Fibroblast of mammary gland (primary cell): ENCODE measurements at regions not wholly inside any gene's neighbourhood (a gene's known extent, or its start where the extent isn't known, plus 50 kb on each side); places are given as distances from the start of the nearest gene placed in this dataset.
A peak's percentile ranks its signal among the peaks of the same experiment; 100 is the strongest.
"Not testable (repeated sequence)": the region's sequence is repeated elsewhere in the genome, so short reads cannot be mapped to it uniquely, and the experiment has no call there.

ENCODE experiments used
- DNase-seq: peaks from one replicate; pipeline ENCODE4 v3.0.0-alpha.2; 2010; ENCODE audit warnings: low read depth
- H3K4me3 ChIP-seq: 2 replicates; pipeline ENCODE4 v1.5.1; 2011; ENCODE audit warnings: low read depth, mild to moderate bottlenecking, low read length, moderate library complexity; ENCODE audit not compliant: control insufficient read depth
- TF ChIP-seq, protein P1 (sequence below): conservative IDR thresholded peaks from 2 replicates; pipeline ENCODE4 v1.5.1; 2011; ENCODE audit warnings: low read depth, low read length, inconsistent platforms; ENCODE audit not compliant: control insufficient read depth, insufficient read depth

DNA sequence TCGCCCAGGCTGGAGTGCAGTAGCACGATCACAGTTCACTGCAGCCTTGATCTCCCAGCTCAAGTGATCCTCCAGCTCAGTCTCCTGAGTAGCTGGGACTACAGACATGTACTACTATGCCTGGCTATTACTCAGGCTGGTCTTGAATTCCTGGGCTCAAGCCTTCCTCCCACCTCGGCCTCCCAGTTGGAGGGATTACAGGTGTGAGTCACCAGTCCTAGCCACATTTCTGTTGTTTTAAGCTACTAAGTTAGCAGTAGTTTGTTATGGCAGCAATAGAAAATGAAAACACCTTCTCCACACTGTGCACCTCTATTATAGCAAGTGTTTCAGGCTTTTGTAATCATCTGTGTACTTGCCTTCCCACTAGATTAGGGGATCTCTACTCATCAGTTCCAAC lies 588.9 kb upstream of the TLE4 start:
- DNase-seq, result peak; percentile 19
- TF ChIP-seq, protein P1, sequence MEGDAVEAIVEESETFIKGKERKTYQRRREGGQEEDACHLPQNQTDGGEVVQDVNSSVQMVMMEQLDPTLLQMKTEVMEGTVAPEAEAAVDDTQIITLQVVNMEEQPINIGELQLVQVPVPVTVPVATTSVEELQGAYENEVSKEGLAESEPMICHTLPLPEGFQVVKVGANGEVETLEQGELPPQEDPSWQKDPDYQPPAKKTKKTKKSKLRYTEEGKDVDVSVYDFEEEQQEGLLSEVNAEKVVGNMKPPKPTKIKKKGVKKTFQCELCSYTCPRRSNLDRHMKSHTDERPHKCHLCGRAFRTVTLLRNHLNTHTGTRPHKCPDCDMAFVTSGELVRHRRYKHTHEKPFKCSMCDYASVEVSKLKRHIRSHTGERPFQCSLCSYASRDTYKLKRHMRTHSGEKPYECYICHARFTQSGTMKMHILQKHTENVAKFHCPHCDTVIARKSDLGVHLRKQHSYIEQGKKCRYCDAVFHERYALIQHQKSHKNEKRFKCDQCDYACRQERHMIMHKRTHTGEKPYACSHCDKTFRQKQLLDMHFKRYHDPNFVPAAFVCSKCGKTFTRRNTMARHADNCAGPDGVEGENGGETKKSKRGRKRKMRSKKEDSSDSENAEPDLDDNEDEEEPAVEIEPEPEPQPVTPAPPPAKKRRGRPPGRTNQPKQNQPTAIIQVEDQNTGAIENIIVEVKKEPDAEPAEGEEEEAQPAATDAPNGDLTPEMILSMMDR, result no peak
- no peak overlapping the region for H3K4me3 ChIP-seq

DNA sequence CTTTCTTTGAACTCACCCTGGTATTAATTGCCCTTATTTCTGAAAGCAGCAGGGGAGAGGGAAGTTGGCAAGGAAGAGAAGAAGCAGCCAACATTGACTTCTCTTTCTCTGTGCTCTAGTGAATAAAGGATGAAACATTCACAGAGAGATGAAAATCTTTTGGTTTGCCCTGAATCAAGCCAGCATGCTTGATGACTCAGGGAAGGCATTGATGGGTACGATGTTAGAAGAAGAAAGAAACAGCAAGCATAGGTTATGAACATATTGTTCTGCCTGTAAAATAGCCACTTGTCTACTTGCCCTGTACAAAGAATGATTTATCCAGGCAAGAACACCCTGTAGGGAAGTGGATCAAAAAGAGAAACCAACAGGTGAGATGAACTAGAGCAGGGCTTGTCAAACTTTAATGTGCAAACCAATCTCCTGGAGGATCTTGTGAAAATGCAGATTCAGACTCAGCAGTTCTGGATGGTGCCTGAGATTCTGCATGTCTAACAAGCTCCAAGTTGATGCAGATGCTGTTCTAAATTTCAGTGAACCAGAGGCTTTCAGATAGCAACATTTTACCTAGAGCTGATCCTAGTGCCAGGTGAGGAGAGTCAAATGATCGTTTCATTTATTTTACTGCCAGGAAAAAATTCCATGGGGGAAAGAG lies 586.6 kb upstream of the TLE4 start:
- TF ChIP-seq, protein P1, result no peak
- no peak for DNase-seq
- no peak overlapping the region for H3K4me3 ChIP-seq

DNA sequence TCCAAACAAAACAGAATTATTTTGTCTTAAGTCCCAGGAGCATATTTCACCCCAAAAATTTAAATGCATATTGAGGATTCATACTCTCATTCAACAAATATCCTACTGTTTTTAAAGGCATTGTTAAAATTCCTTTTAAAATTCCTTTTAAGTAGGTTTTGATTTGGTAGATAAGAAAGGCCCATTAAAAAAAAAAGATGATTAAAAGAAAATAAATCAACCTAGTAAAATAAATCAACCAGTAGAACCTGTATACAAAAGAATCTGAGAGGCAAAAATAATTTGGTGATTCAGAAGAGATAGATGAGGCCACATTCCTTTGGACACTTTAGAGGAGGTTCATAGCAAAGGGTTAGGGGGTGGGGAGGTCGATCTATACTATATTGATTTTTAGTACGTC lies 585.3 kb upstream of the TLE4 start:
- no peak for DNase-seq
- TF ChIP-seq, protein P1, result no peak

DNA sequence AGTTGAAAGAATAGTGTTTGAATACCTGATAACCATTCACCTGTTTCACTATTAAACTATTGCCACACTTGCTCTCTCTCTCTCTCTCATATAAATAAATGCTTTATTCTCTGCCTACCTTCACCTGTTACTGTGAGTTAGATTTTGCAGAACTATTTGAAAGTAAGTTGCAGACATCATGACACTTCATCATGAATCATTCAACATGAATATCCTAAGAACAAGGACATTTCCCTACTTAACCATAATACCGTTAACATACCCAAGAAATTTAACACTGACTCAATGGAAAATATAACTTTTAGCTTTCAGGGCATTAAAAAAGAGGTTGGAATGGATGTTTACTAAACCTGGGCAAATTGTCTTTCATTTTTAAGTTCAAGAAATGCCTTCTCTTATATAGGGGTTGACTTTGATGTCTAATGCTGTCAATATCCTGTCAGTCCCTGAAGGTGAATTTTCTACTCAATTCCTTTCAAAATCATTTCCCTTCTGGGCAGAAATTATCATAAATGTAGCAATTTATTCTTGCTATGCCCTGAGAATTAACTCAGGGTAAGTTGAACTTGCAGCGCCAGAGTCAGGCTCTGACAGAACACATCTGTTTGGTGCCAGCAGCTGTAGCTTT lies 582.6 kb upstream of the TLE4 start:
- no peak overlapping the region for H3K4me3 ChIP-seq
- TF ChIP-seq, protein P1, result no peak
- no peak for DNase-seq

More for the DNA sequence above, 585.3 kb upstream of the TLE4 start:
- H3K4me3 ChIP-seq, result no peak overlapping the region

DNA sequence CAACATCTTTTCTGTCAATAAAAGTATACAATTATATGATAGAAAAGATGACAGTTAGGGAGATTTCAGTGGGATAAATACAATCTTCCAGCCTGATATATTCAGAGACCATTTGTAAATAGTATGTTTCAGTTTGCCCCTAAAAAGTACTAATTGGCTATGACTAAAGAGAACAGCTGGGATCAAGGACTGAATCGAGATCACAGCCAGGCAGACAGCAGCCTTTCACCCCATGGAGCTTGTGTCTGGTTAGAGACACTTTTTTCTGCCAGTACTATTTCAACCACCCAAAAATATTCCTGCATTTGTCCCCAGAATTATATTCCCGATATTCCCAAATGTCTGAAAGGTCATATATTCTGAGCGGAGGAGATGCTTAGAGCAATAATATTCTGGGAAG lies 577.3 kb upstream of the TLE4 start:
- H3K4me3 ChIP-seq, result no peak overlapping the region
- DNase-seq, result no peak
- TF ChIP-seq, protein P1, result no peak

DNA sequence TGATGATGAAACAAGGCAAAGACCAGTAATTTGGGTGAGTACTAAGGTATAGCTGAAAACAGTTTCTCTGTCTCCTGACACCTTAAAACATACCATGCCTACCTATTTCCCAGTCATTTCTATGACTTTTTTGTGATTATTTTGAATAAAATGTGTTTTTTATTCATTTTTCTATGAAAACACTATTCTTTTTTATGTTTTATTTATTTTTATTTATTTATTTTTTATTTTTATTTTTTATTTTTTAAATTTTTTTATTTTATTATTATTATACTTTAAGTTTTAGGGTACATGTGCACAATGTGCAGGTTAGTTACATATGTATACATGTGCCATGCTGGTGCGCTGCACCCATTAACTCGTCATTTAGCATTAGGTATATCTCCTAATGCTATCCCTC lies 576.8 kb upstream of the TLE4 start:
- DNase-seq, H3K4me3 ChIP-seq: not testable (repeated sequence)

DNA sequence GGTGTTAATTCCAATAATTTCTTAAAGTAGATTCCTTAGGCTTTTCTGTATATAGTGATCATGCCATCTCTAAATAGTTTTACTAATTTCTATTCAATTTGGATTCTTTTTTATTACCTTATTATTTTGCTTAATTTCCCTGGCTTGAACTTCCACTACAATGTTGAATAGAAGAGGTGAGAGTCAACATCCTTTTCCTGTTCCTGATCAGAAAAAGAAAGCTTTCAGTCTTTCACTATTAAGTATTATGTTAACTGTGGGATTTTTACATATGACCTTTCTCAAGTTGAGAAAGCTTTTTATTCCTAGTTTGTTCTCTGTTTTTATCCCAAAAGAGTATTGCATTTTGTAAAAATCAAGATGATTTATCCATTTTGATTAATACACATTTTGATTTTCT lies 574.5 kb upstream of the TLE4 start:
- DNase-seq, result no peak
- H3K4me3 ChIP-seq, result no peak overlapping the region
- TF ChIP-seq, protein P1, result no peak
